Right ventricle myocardium superior (tissue), 1 donor: ENCODE measurements at regions not wholly inside any gene's neighbourhood (a gene's known extent, or its start where the extent isn't known, plus 50 kb on each side); places are given as distances from the start of the nearest gene placed in this dataset.
"Not testable (repeated sequence)": the region's sequence is repeated elsewhere in the genome, so short reads cannot be mapped to it uniquely, and the experiment has no call there.

Experiments
- ATAC-seq: fragments of 200-7000 bp; cut with Tn5 transposase; one replicate; pipeline ENCODE4 v1.9.1; 2020; ENCODE audit warnings: mild to moderate bottlenecking; ENCODE audit not compliant: poor library complexity
- DNase-seq: peaks from one replicate; pipeline ENCODE4 v3.0.0-alpha.2; 2020
- intact Hi-C: fragments of 100-400 bp; cut with DNase I; formaldehyde crosslinking; loops from one replicate; pipeline ENCODE4 v1.11.2; 2022
- donor health status: DM: no; HTN: yes; CAD: no; lungs with severe emphysema.

GRCh38 chr6:28838634-28839442, 84.9 kb downstream of the TRIM27 start:
- DNase-seq (peak; percentile 87), ATAC-seq (peak; percentile 93)
- intact Hi-C loops = loop anchor here (1.0 to 5.0 kb wide), 2 partner anchors 24 to 178 kb away; no protein-coding TSS in a partner anchor

GRCh38 chr6:28839443-28840120, 84.2 kb downstream of the TRIM27 start:
- intact Hi-C loops = loop anchor here (5.0 kb wide), 1 partner anchor 178 kb away; no protein-coding TSS in a partner anchor
- no peak for ATAC-seq
- DNase-seq = no peak

GRCh38 chr6:28841290-28841689, 82.5 kb downstream of the TRIM27 start:
- no peak for DNase-seq
- no peak for ATAC-seq
- intact Hi-C loops = no loop called here

- intact Hi-C loops, DNase-seq, ATAC-seq: not testable (repeated sequence)
These were observed 75.0 kb downstream of the TRIM27 start for GRCh38 chr6:28848756-28849155.
